Activated naive CD8-positive, alpha-beta T cell treated with anti-CD3 and anti-CD28 coated beads, Interleukin-2, amount 50 U/mL, for 24 hours (primary cell): ENCODE measurements at regions not wholly inside any gene's neighbourhood (a gene's known extent, or its start where the extent isn't known, plus 50 kb on each side); places are given as distances from the start of the nearest gene placed in this dataset.

ENCODE experiments used
- ATAC-seq: fragments of 150-1000 bp; cut with Tn5 transposase; one replicate; pipeline ENCODE4 v1.10.0; 2021
- DNase-seq: peaks from one replicate; pipeline ENCODE4 v3.0.0; 2021
- H3K27ac Mint-ChIP-seq: one replicate; pipeline ENCODE4 v1.8.0; 2021; ENCODE audit warnings: mild to moderate bottlenecking, mixed read lengths
- H3K27me3 Mint-ChIP-seq: one replicate; pipeline ENCODE4 v1.8.0; 2021; ENCODE audit warnings: mixed read lengths
- H3K36me3 Mint-ChIP-seq: one replicate; pipeline ENCODE4 v1.8.0; 2021; ENCODE audit warnings: low read depth, mixed read lengths
- H3K4me1 Mint-ChIP-seq: one replicate; pipeline ENCODE4 v1.8.0; 2021; ENCODE audit warnings: mixed read lengths
- H3K4me3 Mint-ChIP-seq: one replicate; pipeline ENCODE4 v1.8.0; 2021; ENCODE audit warnings: mild to moderate bottlenecking, moderate library complexity, mixed read lengths
- H3K9me3 Mint-ChIP-seq: one replicate; pipeline ENCODE4 v1.8.0; 2021; ENCODE audit warnings: mixed read lengths

- ATAC-seq, result no peak
- DNase-seq, result no peak
- Mint-ChIP-seq H3K27me3 (peaks cover 11% of the 10 kb centered on the region), H3K9me3 (no peaks in the 10 kb centered on the region), H3K4me3 (no peak overlapping the region), H3K4me1 (no peaks in the 10 kb centered on the region), H3K36me3 (no peaks in the 10 kb centered on the region), H3K27ac (no peak overlapping the region)
Observed at GRCh38 chr22:49197986-49198704, 629.5 kb downstream of the BRD1 start.

- ATAC-seq, result no peak
Observed at GRCh38 chr22:49197505-49197904, 630.2 kb downstream of the BRD1 start.

GRCh38 chr22:49196046-49196511, 631.6 kb downstream of the BRD1 start:
- no peak for ATAC-seq
- Mint-ChIP-seq H3K9me3 (no peaks in the 10 kb centered on the region), H3K4me1 (no peaks in the 10 kb centered on the region), H3K27ac (no peak overlapping the region), H3K27me3 (peaks cover 11% of the 10 kb centered on the region), H3K36me3 (no peaks in the 10 kb centered on the region), H3K4me3 (no peak overlapping the region)
- DNase-seq, result no peak

More at GRCh38 chr22:49197505-49197904, 630.2 kb downstream of the BRD1 start:
- H3K9me3 Mint-ChIP-seq, result no peaks in the 10 kb centered on the region
- no peaks in the 10 kb centered on the region for H3K36me3 Mint-ChIP-seq
- peaks cover 11% of the 10 kb centered on the region for H3K27me3 Mint-ChIP-seq
- H3K4me3 Mint-ChIP-seq, result no peak overlapping the region
- no peaks in the 10 kb centered on the region for H3K4me1 Mint-ChIP-seq
- H3K27ac Mint-ChIP-seq, result no peak overlapping the region
- DNase-seq, result no peak

GRCh38 chr22:49195636-49196035, 632.0 kb downstream of the BRD1 start:
- Mint-ChIP-seq H3K36me3 (no peaks in the 10 kb centered on the region), H3K9me3 (no peaks in the 10 kb centered on the region), H3K27ac (no peak overlapping the region), H3K4me3 (no peak overlapping the region), H3K27me3 (peaks cover 11% of the 10 kb centered on the region), H3K4me1 (no peaks in the 10 kb centered on the region)
- ATAC-seq (no peak), DNase-seq (no peak)

GRCh38 chr22:49193901-49194465, 633.7 kb downstream of the BRD1 start:
- no peak overlapping the region for H3K4me3 Mint-ChIP-seq
- H3K9me3 Mint-ChIP-seq, result no peaks in the 10 kb centered on the region
- peaks cover 9% of the 10 kb centered on the region for H3K27me3 Mint-ChIP-seq
- no peak overlapping the region for H3K27ac Mint-ChIP-seq
- H3K36me3 Mint-ChIP-seq, result no peaks in the 10 kb centered on the region
- DNase-seq, result no peak
- ATAC-seq, result no peak
- H3K4me1 Mint-ChIP-seq, result no peaks in the 10 kb centered on the region

- Mint-ChIP-seq H3K27ac (no peak overlapping the region), H3K36me3 (no peaks in the 10 kb centered on the region), H3K4me3 (no peak overlapping the region), H3K4me1 (no peaks in the 10 kb centered on the region), H3K9me3 (peaks cover under 1% of the 10 kb centered on the region), H3K27me3 (peaks cover 9% of the 10 kb centered on the region)
- no peak for ATAC-seq
- no peak for DNase-seq
Observed at GRCh38 chr22:49193348-49193747, 634.3 kb downstream of the BRD1 start.

- Mint-ChIP-seq H3K36me3 (no peaks in the 10 kb centered on the region), H3K27me3 (peaks cover 6% of the 10 kb centered on the region), H3K27ac (no peak overlapping the region), H3K4me3 (no peak overlapping the region), H3K4me1 (no peaks in the 10 kb centered on the region), H3K9me3 (peaks cover 3% of the 10 kb centered on the region)
- no peak for DNase-seq
- no peak for ATAC-seq
Observed at GRCh38 chr22:49192857-49193250, 634.8 kb downstream of the BRD1 start.

GRCh38 chr22:49192180-49192856, 635.4 kb downstream of the BRD1 start:
- DNase-seq (no peak), ATAC-seq (no peak)
- H3K36me3 Mint-ChIP-seq, result no peaks in the 10 kb centered on the region
- no peak overlapping the region for H3K4me3 Mint-ChIP-seq
- H3K27me3 Mint-ChIP-seq, result peaks cover 3% of the 10 kb centered on the region
- peaks cover 3% of the 10 kb centered on the region for H3K9me3 Mint-ChIP-seq
- H3K4me1 Mint-ChIP-seq, result no peaks in the 10 kb centered on the region
- H3K27ac Mint-ChIP-seq, result no peak overlapping the region

- ATAC-seq, result no peak
- Mint-ChIP-seq H3K9me3 (peaks cover 3% of the 10 kb centered on the region), H3K4me3 (no peak overlapping the region), H3K27ac (no peak overlapping the region), H3K4me1 (no peaks in the 10 kb centered on the region), H3K36me3 (no peaks in the 10 kb centered on the region), H3K27me3 (no peaks in the 10 kb centered on the region)
- DNase-seq, result no peak
Observed at GRCh38 chr22:49191506-49191980, 636.1 kb downstream of the BRD1 start.

GRCh38 chr22:49190816-49191505, 636.7 kb downstream of the BRD1 start:
- Mint-ChIP-seq H3K4me3 (no peak overlapping the region), H3K27ac (no peak overlapping the region), H3K27me3 (no peaks in the 10 kb centered on the region), H3K9me3 (peaks cover 3% of the 10 kb centered on the region), H3K36me3 (no peaks in the 10 kb centered on the region), H3K4me1 (no peaks in the 10 kb centered on the region)
- ATAC-seq, result no peak
- DNase-seq, result no peak

GRCh38 chr22:49189871-49190270, 637.8 kb downstream of the BRD1 start:
- peaks cover 3% of the 10 kb centered on the region for H3K27me3 Mint-ChIP-seq
- no peak overlapping the region for H3K27ac Mint-ChIP-seq
- peaks cover 3% of the 10 kb centered on the region for H3K9me3 Mint-ChIP-seq
- no peak for ATAC-seq
- H3K4me3 Mint-ChIP-seq, result no peak overlapping the region
- no peaks in the 10 kb centered on the region for H3K36me3 Mint-ChIP-seq
- no peak for DNase-seq
- no peaks in the 10 kb centered on the region for H3K4me1 Mint-ChIP-seq

- H3K27me3 Mint-ChIP-seq, result peaks cover 3% of the 10 kb centered on the region
- no peaks in the 10 kb centered on the region for H3K4me1 Mint-ChIP-seq
- ATAC-seq, result no peak
- H3K36me3 Mint-ChIP-seq, result no peaks in the 10 kb centered on the region
- peaks cover 3% of the 10 kb centered on the region for H3K9me3 Mint-ChIP-seq
- no peak for DNase-seq
- no peak overlapping the region for H3K4me3 Mint-ChIP-seq
- H3K27ac Mint-ChIP-seq, result no peak overlapping the region
Observed at GRCh38 chr22:49188591-49188990, 639.1 kb downstream of the BRD1 start.

GRCh38 chr22:49188091-49188490, 639.6 kb downstream of the BRD1 start:
- no peak overlapping the region for H3K4me3 Mint-ChIP-seq
- peaks cover 3% of the 10 kb centered on the region for H3K9me3 Mint-ChIP-seq
- no peaks in the 10 kb centered on the region for H3K36me3 Mint-ChIP-seq
- ATAC-seq (no peak), DNase-seq (no peak)
- no peak overlapping the region for H3K27ac Mint-ChIP-seq
- no peaks in the 10 kb centered on the region for H3K4me1 Mint-ChIP-seq
- peaks cover 3% of the 10 kb centered on the region for H3K27me3 Mint-ChIP-seq

GRCh38 chr22:49186762-49187161, 640.9 kb downstream of the BRD1 start:
- no peak overlapping the region for H3K4me3 Mint-ChIP-seq
- no peak for DNase-seq
- peaks cover 3% of the 10 kb centered on the region for H3K9me3 Mint-ChIP-seq
- H3K27me3 Mint-ChIP-seq, result peaks cover 3% of the 10 kb centered on the region
- H3K27ac Mint-ChIP-seq, result no peak overlapping the region
- no peaks in the 10 kb centered on the region for H3K36me3 Mint-ChIP-seq
- no peaks in the 10 kb centered on the region for H3K4me1 Mint-ChIP-seq
- no peak for ATAC-seq
